GM20000 (cell line): ENCODE measurements at regions not wholly inside any gene's neighbourhood (a gene's known extent, or its start where the extent isn't known, plus 50 kb on each side); places are given as distances from the start of the nearest gene placed in this dataset.

Experiments
- DNase-seq: peaks from one replicate; pipeline ENCODE4 v3.0.0; 2012; ENCODE audit warnings: low spot score
- TF ChIP-seq, protein P1 (sequence below): IDR thresholded peaks from 2 replicates; pipeline ENCODE4 v1.5.1; 2012; ENCODE audit warnings: mild to moderate bottlenecking, control low read depth; ENCODE audit errors: extremely low read depth, missing control alignments

DNA sequence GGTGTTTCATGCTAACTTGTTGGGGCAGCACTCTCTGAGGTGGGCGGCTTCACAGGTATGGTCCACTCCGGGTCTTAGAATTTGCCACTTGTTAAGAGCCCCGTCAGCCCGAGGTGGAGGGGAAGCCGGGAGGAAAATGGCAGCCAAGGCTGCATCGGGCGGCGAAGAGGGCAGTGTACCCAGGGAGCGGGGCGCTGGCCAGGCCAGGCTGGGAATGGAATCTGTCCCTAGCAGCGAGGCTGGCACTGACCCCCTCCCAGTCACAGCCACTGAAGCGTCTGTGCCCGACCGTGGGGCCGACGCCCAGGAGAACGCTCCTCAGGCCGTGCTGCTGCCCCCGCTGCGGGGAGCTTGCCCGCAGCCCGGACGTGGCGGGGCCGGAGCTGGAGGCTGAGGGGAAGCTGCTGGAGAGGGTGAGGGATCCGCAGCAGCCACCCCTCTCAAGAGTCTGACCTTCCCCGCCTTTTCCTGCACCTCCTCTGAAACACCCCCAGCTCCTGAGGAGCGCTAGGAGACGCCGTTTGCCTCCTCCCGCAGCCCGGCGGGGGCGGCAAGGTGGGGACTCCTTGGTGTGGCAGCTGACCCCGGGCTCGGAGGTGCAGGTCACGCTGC, 313.8 kb upstream of the SPRY2 start:
- no peak for DNase-seq
- TF ChIP-seq, protein P1, sequence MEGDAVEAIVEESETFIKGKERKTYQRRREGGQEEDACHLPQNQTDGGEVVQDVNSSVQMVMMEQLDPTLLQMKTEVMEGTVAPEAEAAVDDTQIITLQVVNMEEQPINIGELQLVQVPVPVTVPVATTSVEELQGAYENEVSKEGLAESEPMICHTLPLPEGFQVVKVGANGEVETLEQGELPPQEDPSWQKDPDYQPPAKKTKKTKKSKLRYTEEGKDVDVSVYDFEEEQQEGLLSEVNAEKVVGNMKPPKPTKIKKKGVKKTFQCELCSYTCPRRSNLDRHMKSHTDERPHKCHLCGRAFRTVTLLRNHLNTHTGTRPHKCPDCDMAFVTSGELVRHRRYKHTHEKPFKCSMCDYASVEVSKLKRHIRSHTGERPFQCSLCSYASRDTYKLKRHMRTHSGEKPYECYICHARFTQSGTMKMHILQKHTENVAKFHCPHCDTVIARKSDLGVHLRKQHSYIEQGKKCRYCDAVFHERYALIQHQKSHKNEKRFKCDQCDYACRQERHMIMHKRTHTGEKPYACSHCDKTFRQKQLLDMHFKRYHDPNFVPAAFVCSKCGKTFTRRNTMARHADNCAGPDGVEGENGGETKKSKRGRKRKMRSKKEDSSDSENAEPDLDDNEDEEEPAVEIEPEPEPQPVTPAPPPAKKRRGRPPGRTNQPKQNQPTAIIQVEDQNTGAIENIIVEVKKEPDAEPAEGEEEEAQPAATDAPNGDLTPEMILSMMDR: no peak

DNA sequence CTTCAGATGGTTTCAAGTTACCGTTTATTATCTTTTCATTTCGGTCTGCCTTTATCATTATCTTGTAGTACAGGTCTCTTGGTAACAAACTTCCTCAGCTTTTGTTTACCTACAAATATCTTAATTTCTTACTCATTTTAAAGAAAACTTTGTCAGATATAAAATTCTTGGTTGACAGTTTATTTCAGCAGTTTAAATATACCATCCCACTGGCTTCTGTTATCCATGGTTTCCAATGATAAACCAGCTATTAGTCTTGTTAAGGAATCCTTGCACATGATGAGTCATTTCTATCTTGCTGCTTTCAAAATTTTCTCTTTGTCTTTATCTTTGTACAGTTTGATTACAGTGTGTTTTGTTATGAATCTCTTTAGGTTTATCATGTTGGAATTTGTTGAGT, 308.3 kb upstream of the SPRY2 start:
- TF ChIP-seq, protein P1: no peak
- no peak for DNase-seq

DNA sequence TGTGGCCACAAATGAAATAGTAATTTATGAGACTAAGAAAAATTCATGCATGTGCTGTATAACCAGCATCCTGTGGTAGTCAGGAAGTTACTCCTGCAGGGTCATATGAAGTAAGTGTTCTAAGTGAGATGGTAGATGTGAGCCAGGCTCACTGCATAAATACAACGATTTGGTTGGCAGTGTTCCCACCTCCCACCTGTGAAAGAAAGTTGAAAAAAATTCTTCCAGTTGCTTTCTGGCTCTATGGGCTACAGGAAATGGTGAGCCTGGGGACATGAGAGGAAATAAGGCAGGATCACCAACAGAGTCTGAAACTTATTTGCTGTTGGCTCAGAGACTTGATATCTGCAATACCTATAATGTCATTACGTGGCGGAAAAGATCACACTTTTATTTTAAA, 301.7 kb upstream of the SPRY2 start:
- no peak for DNase-seq
- TF ChIP-seq, protein P1: no peak

DNA sequence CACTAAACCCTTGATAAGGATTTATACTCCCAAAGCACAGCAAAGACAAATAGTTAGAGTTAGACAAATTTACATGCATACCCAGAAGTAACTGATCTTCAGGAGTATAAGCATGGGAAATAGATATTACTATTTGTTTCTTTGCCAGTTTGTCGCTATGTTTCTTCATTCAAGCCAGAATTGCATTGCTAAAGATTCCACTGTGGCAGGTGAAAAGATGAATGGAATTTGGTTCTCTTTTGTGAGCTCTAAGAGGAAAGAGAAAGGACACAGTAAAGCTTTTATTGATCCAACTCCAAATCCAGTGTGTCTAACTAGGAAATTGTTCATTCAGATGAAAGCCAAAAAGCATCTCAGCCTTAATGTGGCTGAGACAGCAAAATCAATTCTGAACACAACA, 292.3 kb upstream of the SPRY2 start:
- no peak for DNase-seq
- TF ChIP-seq, protein P1: no peak

DNA sequence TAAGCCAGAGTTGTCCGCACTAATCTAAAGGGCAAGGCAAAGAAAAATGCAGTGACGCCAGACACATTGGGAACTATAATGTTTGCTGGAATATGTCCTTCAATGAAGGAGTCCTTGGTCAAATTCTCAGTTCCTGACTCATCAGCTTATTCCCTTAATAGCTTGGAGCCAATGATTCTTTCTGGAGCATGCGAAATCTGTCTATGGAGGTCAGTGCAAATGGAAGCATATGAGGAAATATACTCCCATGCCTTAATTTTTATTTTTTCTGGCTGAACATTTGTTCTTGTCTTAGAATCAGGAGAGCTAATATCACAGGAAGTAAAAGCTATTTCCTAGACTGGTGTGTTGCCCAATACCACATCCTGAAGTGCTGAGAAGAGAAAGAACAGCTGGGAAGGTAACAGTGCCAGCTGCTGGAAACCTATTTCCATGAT, 289.8 kb upstream of the SPRY2 start:
- TF ChIP-seq, protein P1: no peak
- DNase-seq: no peak

DNA sequence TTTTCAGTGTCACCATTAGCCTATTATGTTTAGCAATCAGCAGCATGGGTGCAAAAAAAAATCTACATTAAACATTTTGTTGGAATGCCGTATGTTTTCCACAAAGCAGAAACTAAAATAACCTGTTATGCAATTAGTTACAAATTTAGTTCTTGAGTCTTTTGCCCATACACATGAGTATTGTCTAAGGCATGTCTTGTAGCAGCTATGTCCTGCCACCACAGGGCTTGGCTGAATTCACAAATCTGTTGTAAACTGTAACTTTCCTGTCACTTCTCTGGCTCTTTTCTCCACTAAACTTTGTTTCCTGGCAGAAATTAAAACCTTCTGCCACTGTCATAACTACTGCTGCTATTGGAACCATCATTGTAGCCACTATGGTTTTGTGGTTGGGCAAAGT, 277.9 kb upstream of the SPRY2 start:
- no peak for DNase-seq

DNA sequence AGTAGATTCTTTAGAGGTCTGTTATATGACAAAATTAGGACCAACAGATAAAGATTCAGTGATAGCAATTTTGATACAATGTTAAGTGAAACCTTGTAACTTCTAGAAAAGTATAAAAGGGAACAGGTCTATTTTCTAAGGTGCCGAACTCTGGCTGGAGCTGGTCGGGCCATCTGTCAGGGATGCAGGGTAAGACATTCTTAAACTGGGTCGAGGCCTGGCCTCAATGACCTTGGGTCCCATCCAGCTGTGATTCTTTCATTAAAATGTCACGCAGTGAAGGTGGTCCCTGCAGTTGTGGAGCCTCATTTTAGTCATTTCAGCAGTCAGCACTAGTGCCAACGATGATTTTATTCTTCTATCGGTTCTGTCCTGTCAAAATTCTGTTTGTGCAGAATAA, 271.9 kb upstream of the SPRY2 start:
- DNase-seq: no peak
- TF ChIP-seq, protein P1: no peak

More for the DNA sequence above, 277.9 kb upstream of the SPRY2 start:
- TF ChIP-seq, protein P1: no peak
